Activated CD4-positive, CD25-positive, alpha-beta regulatory T cell (primary cell): ENCODE measurements at regions not wholly inside any gene's neighbourhood (a gene's known extent, or its start where the extent isn't known, plus 50 kb on each side); places are given as distances from the start of the nearest gene placed in this dataset.

Source experiments
- DNase-seq, 4 experiments: peaks; one replicate each; lab custom pipeline; 2025; lab: John Stamatoyannopoulos, UW

- no peak for DNase-seq
Measured at GRCh38 chr15:39153058-39153714, 427.7 kb upstream of the THBS1 start.

- DNase-seq: no peak
Measured at GRCh38 chr15:39153716-39154115, 427.2 kb upstream of the THBS1 start.

- DNase-seq: no peak
Measured at GRCh38 chr15:39154227-39154638, 426.6 kb upstream of the THBS1 start.

- DNase-seq: no peak
Measured at GRCh38 chr15:39154776-39155175, 426.1 kb upstream of the THBS1 start.

GRCh38 chr15:39156166-39156565, 424.7 kb upstream of the THBS1 start:
- no peak for DNase-seq

- no peak for DNase-seq
Measured at GRCh38 chr15:39156646-39157250, 424.1 kb upstream of the THBS1 start.

- no peak for DNase-seq
Measured at GRCh38 chr15:39157882-39158281, 423.0 kb upstream of the THBS1 start.

- no peak for DNase-seq
Measured at GRCh38 chr15:39159833-39160232, 421.0 kb upstream of the THBS1 start.

- DNase-seq: no peak
Measured at GRCh38 chr15:39161096-39161495, 419.8 kb upstream of the THBS1 start.

GRCh38 chr15:39165020-39165706, 415.7 kb upstream of the THBS1 start:
- DNase-seq: no peak

GRCh38 chr15:39167164-39168058, 413.5 kb upstream of the THBS1 start:
- no peak for DNase-seq

- DNase-seq: no peak
Measured at GRCh38 chr15:39171944-39172368, 408.9 kb upstream of the THBS1 start.

GRCh38 chr15:39172380-39173281, 408.2 kb upstream of the THBS1 start:
- DNase-seq: no peak

GRCh38 chr15:39173426-39173825, 407.5 kb upstream of the THBS1 start:
- no peak for DNase-seq

GRCh38 chr15:39174332-39174731, 406.5 kb upstream of the THBS1 start:
- no peak for DNase-seq

GRCh38 chr15:39176030-39176429, 404.8 kb upstream of the THBS1 start:
- no peak for DNase-seq

- DNase-seq: no peak
Measured at GRCh38 chr15:39177561-39177960, 403.3 kb upstream of the THBS1 start.

- DNase-seq: no peak
Measured at GRCh38 chr15:39180030-39180429, 400.8 kb upstream of the THBS1 start.

- DNase-seq: no peak
Measured at GRCh38 chr15:39180483-39180933, 400.4 kb upstream of the THBS1 start.

- DNase-seq: no peak
Measured at GRCh38 chr15:39181056-39181747, 399.7 kb upstream of the THBS1 start.

- no peak for DNase-seq
Measured at GRCh38 chr15:39181940-39182339, 398.9 kb upstream of the THBS1 start.
